ENCODE measurements at regions not wholly inside any gene's neighbourhood (a gene's known extent, or its start where the extent isn't known, plus 50 kb on each side); places are given as distances from the start of the nearest gene placed in this dataset.

- TF ChIP-seq E2F4 (CRISPR knock-in tag; IDR thresholded peaks at IDR 0.05; ENCODE audit: borderline replicate concordance, low read depth), result no peak
- TF ChIP-seq CBFB (CRISPR knock-in tag; IDR thresholded peaks at IDR 0.05; ENCODE audit: low read depth), result no peak
- no peak for TF ChIP-seq NFATC4 (CRISPR knock-in tag; IDR thresholded peaks at IDR 0.05)
- TF ChIP-seq NR3C1 (CRISPR knock-in tag; conservative IDR thresholded peaks at IDR 0.05; ENCODE audit: low read depth), result no peak
- TF ChIP-seq OVOL2 (CRISPR knock-in tag; IDR thresholded peaks at IDR 0.05; ENCODE audit: borderline replicate concordance), result no peak
These were observed 89.6 kb downstream of the NR4A2 start (continued) for GRCh38 chr2:156242874-156243273.

GRCh38 chr2:156237558-156237957 lies 95.0 kb downstream of the NR4A2 start:
- DNase-seq (ENCODE audit: low spot score) (no peak), ATAC-seq (no peak)
- ChIA-PET CTCF (no interaction called here), POLR2A (no interaction called here)
- Mint-ChIP-seq H3K36me3 (peaks cover 10% of the 10 kb centered on the region), H3K4me1 (no peaks in the 10 kb centered on the region), H3K4me3 (no peak overlapping the region), H3K27me3 (ENCODE audit: low read depth) (no peaks in the 10 kb centered on the region), H3K9me3 (peaks cover 14% of the 10 kb centered on the region), H3K27ac (no peak overlapping the region)
- TF ChIP-seq AFF4 (CRISPR knock-in tag; IDR thresholded peaks at IDR 0.05; ENCODE audit: borderline replicate concordance), result no peak
- TF ChIP-seq ATF6 (CRISPR knock-in tag; IDR thresholded peaks at IDR 0.05), result no peak
- TF ChIP-seq ZNF121 (CRISPR knock-in tag; IDR thresholded peaks at IDR 0.05), result no peak
- TF ChIP-seq SMAD3 (CRISPR knock-in tag; IDR thresholded peaks at IDR 0.05; ENCODE audit: borderline replicate concordance), result no peak
- TF ChIP-seq NFYB (CRISPR knock-in tag; conservative IDR thresholded peaks at IDR 0.05; ENCODE audit: low read depth), result no peak
- no peak for TF ChIP-seq FOXK1 (CRISPR knock-in tag; IDR thresholded peaks at IDR 0.05)
- TF ChIP-seq JAZF1 (CRISPR knock-in tag; IDR thresholded peaks at IDR 0.05), result no peak
- no peak for TF ChIP-seq PRDM15 (CRISPR knock-in tag; IDR thresholded peaks at IDR 0.05)
- TF ChIP-seq ELF4 (CRISPR knock-in tag; IDR thresholded peaks at IDR 0.05; ENCODE audit: low read depth), result no peak
- no peak for TF ChIP-seq CBFB (CRISPR knock-in tag; IDR thresholded peaks at IDR 0.05; ENCODE audit: low read depth)
- no peak for TF ChIP-seq ATF1 (CRISPR knock-in tag; IDR thresholded peaks at IDR 0.05)
- TF ChIP-seq CDX4 (CRISPR knock-in tag; IDR thresholded peaks at IDR 0.05; ENCODE audit: borderline replicate concordance), result no peak
- TF ChIP-seq SMAD4 (CRISPR knock-in tag; IDR thresholded peaks at IDR 0.05), result no peak
- no peak for TF ChIP-seq ARID4B (CRISPR knock-in tag; IDR thresholded peaks at IDR 0.05; ENCODE audit: borderline replicate concordance)
- no peak for TF ChIP-seq E2F4 (CRISPR knock-in tag; IDR thresholded peaks at IDR 0.05; ENCODE audit: borderline replicate concordance, low read depth)
- TF ChIP-seq NFATC4 (CRISPR knock-in tag; IDR thresholded peaks at IDR 0.05), result no peak
- TF ChIP-seq TP53 (CRISPR knock-in tag; IDR thresholded peaks at IDR 0.05), result no peak
